Midbrain (tissue), 1 donor: ENCODE measurements at regions not wholly inside any gene's neighbourhood (a gene's known extent, or its start where the extent isn't known, plus 50 kb on each side); places are given as distances from the start of the nearest gene placed in this dataset.

ENCODE experiments used
- DNase-seq: peaks from one replicate; lab custom pipeline; 2025; lab: John Stamatoyannopoulos, UW

GRCh38 chr3:70840106-70840870 lies 527.9 kb upstream of the MDFIC2 start:
- no peak for DNase-seq

- DNase-seq, result no peak
Measured at GRCh38 chr3:70833239-70833960, 521.0 kb upstream of the MDFIC2 start.

GRCh38 chr3:70832834-70833205 lies 520.4 kb upstream of the MDFIC2 start:
- DNase-seq, result no peak

GRCh38 chr3:70832089-70832833 lies 519.8 kb upstream of the MDFIC2 start:
- DNase-seq, result no peak

- DNase-seq, result no peak
Measured at GRCh38 chr3:70829092-70829491, 516.7 kb upstream of the MDFIC2 start.

GRCh38 chr3:70824773-70825172 lies 512.3 kb upstream of the MDFIC2 start:
- DNase-seq, result no peak

- DNase-seq, result no peak
Measured at GRCh38 chr3:70824078-70824477, 511.6 kb upstream of the MDFIC2 start.

GRCh38 chr3:70823622-70824021 lies 511.2 kb upstream of the MDFIC2 start:
- DNase-seq, result no peak

- no peak for DNase-seq
Measured at GRCh38 chr3:70822669-70823068, 510.2 kb upstream of the MDFIC2 start.

- DNase-seq, result no peak
Measured at GRCh38 chr3:70821602-70822001, 509.2 kb upstream of the MDFIC2 start.

GRCh38 chr3:70820397-70820796 lies 508.0 kb upstream of the MDFIC2 start:
- DNase-seq, result no peak

GRCh38 chr3:70818145-70818544 lies 505.7 kb upstream of the MDFIC2 start:
- no peak for DNase-seq

- no peak for DNase-seq
Measured at GRCh38 chr3:70816346-70816745, 503.9 kb upstream of the MDFIC2 start.

GRCh38 chr3:70815817-70816216 lies 503.4 kb upstream of the MDFIC2 start:
- no peak for DNase-seq

- no peak for DNase-seq
Measured at GRCh38 chr3:70813311-70813710, 500.9 kb upstream of the MDFIC2 start.

GRCh38 chr3:70811880-70812279 lies 499.4 kb upstream of the MDFIC2 start:
- peak; percentile 33 for DNase-seq

- DNase-seq, result no peak
Measured at GRCh38 chr3:70808881-70809280, 496.4 kb upstream of the MDFIC2 start.

- no peak for DNase-seq
Measured at GRCh38 chr3:70806556-70806955, 494.1 kb upstream of the MDFIC2 start.

- no peak for DNase-seq
Measured at GRCh38 chr3:70806021-70806420, 493.6 kb upstream of the MDFIC2 start.

- no peak for DNase-seq
Measured at GRCh38 chr3:70805061-70805889, 492.8 kb upstream of the MDFIC2 start.

GRCh38 chr3:70803891-70804290 lies 491.5 kb upstream of the MDFIC2 start:
- no peak for DNase-seq

GRCh38 chr3:70803319-70803718 lies 490.9 kb upstream of the MDFIC2 start:
- DNase-seq, result no peak
